ENCODE measurements at regions not wholly inside any gene's neighbourhood (a gene's known extent, or its start where the extent isn't known, plus 50 kb on each side); places are given as distances from the start of the nearest gene placed in this dataset.

DNA sequence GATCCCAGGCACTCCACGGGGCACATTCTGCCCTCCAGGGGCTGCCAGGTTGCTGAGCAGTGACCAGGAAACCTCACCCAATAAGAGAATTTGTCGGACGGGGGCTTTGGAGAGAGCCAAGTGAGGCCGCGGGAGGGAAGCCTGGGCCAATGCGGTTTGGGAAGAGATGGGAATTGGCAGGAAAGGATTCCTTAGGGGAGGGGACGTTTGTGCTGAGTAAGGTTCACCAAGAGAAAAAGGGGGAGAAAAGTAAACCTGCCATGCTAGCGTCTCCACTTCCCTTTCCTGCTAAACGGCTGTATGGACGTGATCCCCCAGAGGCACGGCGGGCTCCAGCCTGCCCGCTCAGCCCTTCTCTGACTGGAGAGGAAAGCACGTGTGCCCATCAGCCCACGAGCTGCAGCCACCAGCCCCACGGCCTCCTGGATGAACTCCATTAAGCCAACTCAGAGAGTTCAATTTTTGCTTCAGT, 194.4 kb upstream of the ID2 start:
- Histone ChIP-seq H3K27me3 (ENCODE audit: insufficient read depth, low read length, poor library complexity, severe bottlenecking) (no peaks in the 10 kb centered on the region), H3K9ac (ENCODE audit: low read depth, low read length, poor library complexity, severe bottlenecking) (peak overlapping the region; percentile 49), H3F3A (ENCODE audit: low read depth) (no peaks in the 10 kb centered on the region), H2AFZ (ENCODE audit: low read length) (no peak overlapping the region), H3K36me3 (ENCODE audit: insufficient read depth, low read length) (no peaks in the 10 kb centered on the region), H4K20me1 (ENCODE audit: insufficient read depth, low read length, poor library complexity, severe bottlenecking) (no peaks in the 10 kb centered on the region), H3K4me2 (ENCODE audit: low read depth, low read length, poor library complexity, severe bottlenecking) (peak overlapping the region; percentile 31), H3K4me1 (ENCODE audit: insufficient read depth, low read length, poor library complexity, severe bottlenecking) (peaks cover 72% of the 10 kb centered on the region), H3K9me3 (ENCODE audit: insufficient read depth, low read depth, low read length) (no peaks in the 10 kb centered on the region), H3K4me3 (ENCODE audit: low read length, poor library complexity, severe bottlenecking) (peak overlapping the region; percentile 4), H3K79me2 (ENCODE audit: insufficient read depth, low read length) (no peaks in the 10 kb centered on the region), H3K9me2 (replicated peaks; ENCODE audit: low read depth, low read length) (no peaks in the 10 kb centered on the region)
- no peak for TF ChIP-seq EZH2phosphoT487 (IDR thresholded peaks at IDR 0.05; ENCODE audit: borderline replicate concordance)
- TF ChIP-seq, protein P1, sequence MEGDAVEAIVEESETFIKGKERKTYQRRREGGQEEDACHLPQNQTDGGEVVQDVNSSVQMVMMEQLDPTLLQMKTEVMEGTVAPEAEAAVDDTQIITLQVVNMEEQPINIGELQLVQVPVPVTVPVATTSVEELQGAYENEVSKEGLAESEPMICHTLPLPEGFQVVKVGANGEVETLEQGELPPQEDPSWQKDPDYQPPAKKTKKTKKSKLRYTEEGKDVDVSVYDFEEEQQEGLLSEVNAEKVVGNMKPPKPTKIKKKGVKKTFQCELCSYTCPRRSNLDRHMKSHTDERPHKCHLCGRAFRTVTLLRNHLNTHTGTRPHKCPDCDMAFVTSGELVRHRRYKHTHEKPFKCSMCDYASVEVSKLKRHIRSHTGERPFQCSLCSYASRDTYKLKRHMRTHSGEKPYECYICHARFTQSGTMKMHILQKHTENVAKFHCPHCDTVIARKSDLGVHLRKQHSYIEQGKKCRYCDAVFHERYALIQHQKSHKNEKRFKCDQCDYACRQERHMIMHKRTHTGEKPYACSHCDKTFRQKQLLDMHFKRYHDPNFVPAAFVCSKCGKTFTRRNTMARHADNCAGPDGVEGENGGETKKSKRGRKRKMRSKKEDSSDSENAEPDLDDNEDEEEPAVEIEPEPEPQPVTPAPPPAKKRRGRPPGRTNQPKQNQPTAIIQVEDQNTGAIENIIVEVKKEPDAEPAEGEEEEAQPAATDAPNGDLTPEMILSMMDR (conservative IDR thresholded peaks at IDR 0.05; ENCODE audit: low read length), result no peak

DNA sequence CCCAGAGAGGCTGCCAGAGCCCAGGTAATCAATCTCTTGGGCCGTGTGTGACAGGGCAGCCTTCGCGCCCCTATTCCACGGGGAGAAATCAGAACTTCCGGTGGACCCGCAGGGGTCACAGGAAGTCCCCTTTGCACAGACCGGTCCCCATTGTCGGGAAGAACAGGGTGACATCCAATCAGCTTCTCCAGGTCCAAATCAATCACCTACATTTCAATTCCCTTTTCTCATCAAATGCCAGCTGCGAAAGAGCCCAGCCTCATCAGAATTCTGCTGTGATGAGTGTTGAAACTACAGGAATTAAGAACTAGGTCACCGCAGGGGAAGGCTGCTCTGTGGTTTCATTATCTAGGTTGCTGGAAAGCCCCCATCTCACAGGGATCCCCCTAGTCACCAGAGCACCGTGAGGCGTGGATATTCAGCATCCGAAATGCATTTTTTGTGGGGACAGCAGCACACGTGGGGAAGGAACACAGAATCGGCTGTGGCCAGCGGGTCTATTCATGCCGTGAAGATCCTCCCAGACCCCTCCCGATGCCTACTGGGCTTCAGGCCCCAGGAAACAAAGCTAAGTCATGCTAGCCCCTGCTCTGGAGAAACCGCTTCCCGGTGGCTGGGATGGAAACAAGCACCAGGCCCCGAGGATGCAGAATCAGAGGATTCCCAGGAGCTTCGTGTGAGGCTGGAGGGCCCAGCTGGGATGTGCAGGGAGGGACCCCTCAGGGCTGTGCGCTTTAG, 193.7 kb upstream of the ID2 start:
- H3K9me3 ChIP-seq (ENCODE audit: insufficient read depth, low read depth, low read length), result no peaks in the 10 kb centered on the region
- no peak for TF ChIP-seq EZH2phosphoT487 (IDR thresholded peaks at IDR 0.05; ENCODE audit: borderline replicate concordance)
- TF ChIP-seq, protein P1 (conservative IDR thresholded peaks at IDR 0.05; ENCODE audit: low read length), result no peak
- H3K36me3 ChIP-seq (ENCODE audit: insufficient read depth, low read length), result no peaks in the 10 kb centered on the region
- H3K9ac ChIP-seq (ENCODE audit: low read depth, low read length, poor library complexity, severe bottlenecking), result peak overlapping the region; percentile 49
- H3K27me3 ChIP-seq (ENCODE audit: insufficient read depth, low read length, poor library complexity, severe bottlenecking), result no peaks in the 10 kb centered on the region
- no peak overlapping the region for H2AFZ ChIP-seq (ENCODE audit: low read length)
- H3F3A ChIP-seq (ENCODE audit: low read depth), result no peaks in the 10 kb centered on the region
- no peaks in the 10 kb centered on the region for H3K9me2 ChIP-seq (replicated peaks; ENCODE audit: low read depth, low read length)
- H3K4me3 ChIP-seq (ENCODE audit: low read length, poor library complexity, severe bottlenecking), result peak overlapping the region; percentile 4
- H3K4me2 ChIP-seq (ENCODE audit: low read depth, low read length, poor library complexity, severe bottlenecking), result peak overlapping the region; percentile 31
- no peaks in the 10 kb centered on the region for H3K79me2 ChIP-seq (ENCODE audit: insufficient read depth, low read length)
- H3K4me1 ChIP-seq (ENCODE audit: insufficient read depth, low read length, poor library complexity, severe bottlenecking), result peaks cover 68% of the 10 kb centered on the region
- no peaks in the 10 kb centered on the region for H4K20me1 ChIP-seq (ENCODE audit: insufficient read depth, low read length, poor library complexity, severe bottlenecking)

- Histone ChIP-seq H2AFZ (ENCODE audit: low read length) (no peak overlapping the region), H3K9me3 (ENCODE audit: insufficient read depth, low read depth, low read length) (no peaks in the 10 kb centered on the region), H3K79me2 (ENCODE audit: insufficient read depth, low read length) (no peaks in the 10 kb centered on the region), H3K27me3 (ENCODE audit: insufficient read depth, low read length, poor library complexity, severe bottlenecking) (no peaks in the 10 kb centered on the region), H3K36me3 (ENCODE audit: insufficient read depth, low read length) (no peaks in the 10 kb centered on the region), H3K4me2 (ENCODE audit: low read depth, low read length, poor library complexity, severe bottlenecking) (no peak overlapping the region), H3K9ac (ENCODE audit: low read depth, low read length, poor library complexity, severe bottlenecking) (no peak overlapping the region), H3F3A (ENCODE audit: low read depth) (no peaks in the 10 kb centered on the region), H3K4me1 (ENCODE audit: insufficient read depth, low read length, poor library complexity, severe bottlenecking) (peaks cover 79% of the 10 kb centered on the region), H4K20me1 (ENCODE audit: insufficient read depth, low read length, poor library complexity, severe bottlenecking) (no peaks in the 10 kb centered on the region), H3K4me3 (ENCODE audit: low read length, poor library complexity, severe bottlenecking) (no peak overlapping the region), H3K9me2 (replicated peaks; ENCODE audit: low read depth, low read length) (no peaks in the 10 kb centered on the region)
- TF ChIP-seq, protein P1 (conservative IDR thresholded peaks at IDR 0.05; ENCODE audit: low read length), result no peak
- no peak for TF ChIP-seq EZH2phosphoT487 (IDR thresholded peaks at IDR 0.05; ENCODE audit: borderline replicate concordance)
Measured at GRCh38 chr2:8489221-8489620, 192.6 kb upstream of the ID2 start.

All from Loucy (cell line).